ENCODE measurements at regions not wholly inside any gene's neighbourhood (a gene's known extent, or its start where the extent isn't known, plus 50 kb on each side); places are given as distances from the start of the nearest gene placed in this dataset.

- TF ChIP-seq CTCF (IDR thresholded peaks at IDR 0.05) = no peak
- TF ChIP-seq USF2 (IDR thresholded peaks at IDR 0.05; ENCODE audit: borderline replicate concordance, low read depth, low read length) = no peak
- TF ChIP-seq POLR2AphosphoS5 (IDR thresholded peaks at IDR 0.05; ENCODE audit: low read depth, low read length) = no peak
- TF ChIP-seq EZH2phosphoT487 (IDR thresholded peaks at IDR 0.05; ENCODE audit: borderline replicate concordance, low read depth) = no peak
Observed at GRCh38 chr5:104513121-104513602, 950.6 kb upstream of the NUDT12 start.
